Osteocyte (in vitro differentiated cells): ENCODE measurements at regions not wholly inside any gene's neighbourhood (a gene's known extent, or its start where the extent isn't known, plus 50 kb on each side); places are given as distances from the start of the nearest gene placed in this dataset.
"Not testable (repeated sequence)": the region's sequence is repeated elsewhere in the genome, so short reads cannot be mapped to it uniquely, and the experiment has no call there.

ENCODE experiments used
- DNase-seq: peaks from one replicate; pipeline ENCODE4 v3.0.0; 2021; ENCODE audit warnings: mixed read lengths; ENCODE audit not compliant: unreplicated experiment; ENCODE audit errors: extremely low spot score
- H3K27ac Mint-ChIP-seq: one replicate; pipeline ENCODE4 v1.8.0; 2021; ENCODE audit warnings: mild to moderate bottlenecking, mixed read lengths; ENCODE audit not compliant: unreplicated experiment
- H3K27me3 Mint-ChIP-seq: one replicate; pipeline ENCODE4 v1.8.0; 2021; ENCODE audit warnings: mixed read lengths; ENCODE audit not compliant: unreplicated experiment
- H3K36me3 Mint-ChIP-seq: one replicate; pipeline ENCODE4 v1.8.0; 2021; ENCODE audit warnings: mixed read lengths; ENCODE audit not compliant: unreplicated experiment
- H3K4me1 Mint-ChIP-seq: one replicate; pipeline ENCODE4 v1.8.0; 2021; ENCODE audit warnings: mixed read lengths; ENCODE audit not compliant: unreplicated experiment
- H3K4me3 Mint-ChIP-seq: one replicate; pipeline ENCODE4 v1.8.0; 2021; ENCODE audit warnings: mild to moderate bottlenecking, moderate library complexity, mixed read lengths; ENCODE audit not compliant: unreplicated experiment
- H3K9me3 Mint-ChIP-seq: one replicate; pipeline ENCODE4 v1.8.0; 2021; ENCODE audit warnings: mixed read lengths; ENCODE audit not compliant: unreplicated experiment
- TF ChIP-seq, protein P1 (sequence below): fragments of 200-600 bp; sonication (generic); IDR thresholded peaks from 2 replicates; pipeline ENCODE4 v1.5.0; 2021; ENCODE audit warnings: antibody characterized with exemption, mild to moderate bottlenecking, moderate library complexity

DNA sequence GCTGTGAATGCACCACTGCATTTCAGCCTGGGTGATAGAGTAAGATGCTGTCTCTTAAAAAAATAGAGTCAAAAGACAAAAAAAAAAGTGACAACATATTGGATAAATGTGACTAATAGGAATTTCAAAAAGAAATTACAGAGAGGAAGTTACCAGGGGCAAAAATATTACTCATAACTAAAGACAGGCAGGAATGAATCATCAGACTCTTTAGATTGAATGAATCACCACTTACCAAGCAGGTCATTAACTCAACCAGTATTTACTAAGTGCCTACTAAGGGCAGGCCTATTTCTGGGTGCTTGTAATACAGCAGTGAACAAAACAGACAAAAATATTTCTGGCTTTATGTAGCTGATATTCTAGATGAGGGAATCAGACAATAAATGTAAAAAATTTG lies 301.3 kb downstream of the UBE2NL start:
- H3K27me3 Mint-ChIP-seq, H3K36me3 Mint-ChIP-seq, H3K4me3 Mint-ChIP-seq, H3K4me1 Mint-ChIP-seq, DNase-seq, H3K27ac Mint-ChIP-seq, H3K9me3 Mint-ChIP-seq: not testable (repeated sequence)

- not testable (repeated sequence) for H3K9me3 Mint-ChIP-seq, DNase-seq, H3K4me1 Mint-ChIP-seq, H3K36me3 Mint-ChIP-seq, H3K4me3 Mint-ChIP-seq, H3K27ac Mint-ChIP-seq, H3K27me3 Mint-ChIP-seq
Measured at GRCh38 chrX:144188489-144188888, 304.6 kb downstream of the UBE2NL start.

GRCh38 chrX:144197057-144197456 lies 313.2 kb downstream of the UBE2NL start:
- H3K27me3 Mint-ChIP-seq, H3K4me3 Mint-ChIP-seq, H3K9me3 Mint-ChIP-seq, H3K36me3 Mint-ChIP-seq, H3K4me1 Mint-ChIP-seq, DNase-seq, H3K27ac Mint-ChIP-seq: not testable (repeated sequence)

DNA sequence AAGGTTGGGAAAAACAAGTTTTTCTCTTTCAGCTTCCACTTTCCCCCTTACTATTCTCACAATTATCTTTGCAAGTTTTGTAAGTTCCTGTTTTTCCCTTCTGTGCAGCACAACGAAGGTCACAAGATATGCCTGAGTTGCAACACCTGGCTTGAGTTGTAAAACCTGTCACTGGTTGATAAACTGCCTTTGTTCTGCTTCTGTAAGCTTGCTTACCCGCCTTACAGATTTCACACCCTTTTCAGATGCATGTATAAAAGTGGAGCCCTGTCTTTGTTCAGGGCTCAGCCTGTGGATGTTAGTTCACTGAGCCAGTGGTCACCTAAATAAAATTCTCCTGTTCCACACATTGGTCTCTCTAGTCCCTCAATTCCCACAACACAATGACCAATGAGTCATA lies 318.9 kb downstream of the UBE2NL start:
- H3K27me3 Mint-ChIP-seq, H3K4me3 Mint-ChIP-seq, H3K36me3 Mint-ChIP-seq, H3K27ac Mint-ChIP-seq, DNase-seq, H3K4me1 Mint-ChIP-seq, H3K9me3 Mint-ChIP-seq: not testable (repeated sequence)

DNA sequence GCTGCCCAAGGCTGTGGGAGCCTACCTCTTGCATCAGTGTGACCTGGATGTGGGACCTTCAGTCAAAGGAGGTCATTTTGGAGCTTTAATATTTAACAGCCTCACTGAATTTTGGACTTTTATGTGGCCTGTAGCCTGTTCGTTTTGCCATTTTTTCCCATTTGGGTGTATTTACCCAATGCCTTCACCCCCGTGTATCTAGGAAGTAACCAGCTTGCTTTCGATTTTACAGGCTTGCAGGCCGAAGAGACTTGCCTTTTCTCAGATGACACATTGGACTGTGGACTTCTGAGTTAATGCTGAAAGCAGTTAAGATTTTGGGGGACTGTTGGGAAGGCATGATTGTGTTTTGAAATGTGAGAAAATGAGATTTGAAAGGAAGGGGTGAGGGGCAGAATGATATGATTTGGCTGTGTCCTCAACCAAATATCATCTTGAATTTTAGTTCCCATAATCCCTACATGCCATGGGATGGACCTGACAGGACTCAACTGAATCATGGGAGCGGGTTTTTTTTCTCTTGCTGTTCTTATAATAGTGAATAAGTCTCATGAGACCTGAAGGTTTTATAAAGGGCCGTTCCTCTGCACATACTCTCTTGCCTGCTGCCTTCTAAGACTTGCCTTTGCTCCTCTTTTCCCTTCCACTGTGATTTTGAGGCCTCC lies 324.6 kb downstream of the UBE2NL start:
- H3K27me3 Mint-ChIP-seq = not testable (repeated sequence)

DNA sequence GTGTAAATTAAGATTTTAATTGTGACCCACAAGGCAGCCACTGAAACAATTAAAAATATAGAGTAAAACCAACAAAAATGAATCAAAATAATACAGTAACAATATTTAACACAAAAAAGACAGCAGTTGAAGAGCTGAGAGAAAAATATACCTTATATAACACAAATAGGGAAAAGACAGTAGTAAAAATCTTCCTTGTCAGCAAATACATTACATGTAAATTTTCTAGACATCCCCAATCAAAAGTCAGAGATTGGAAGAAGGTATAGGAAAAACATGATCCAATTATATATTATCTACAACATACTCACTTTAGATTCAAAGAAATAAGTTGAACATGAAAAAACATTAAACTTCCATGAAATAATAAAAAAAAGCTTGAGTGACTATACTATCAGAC lies 330.8 kb downstream of the UBE2NL start:
- Mint-ChIP-seq H3K4me1 (no peaks in the 10 kb centered on the region), H3K27me3 (no peaks in the 10 kb centered on the region), H3K36me3 (no peaks in the 10 kb centered on the region), H3K4me3 (no peak overlapping the region), H3K27ac (no peak overlapping the region), H3K9me3 (peaks cover 28% of the 10 kb centered on the region)
- no peak for DNase-seq
- TF ChIP-seq, protein P1, sequence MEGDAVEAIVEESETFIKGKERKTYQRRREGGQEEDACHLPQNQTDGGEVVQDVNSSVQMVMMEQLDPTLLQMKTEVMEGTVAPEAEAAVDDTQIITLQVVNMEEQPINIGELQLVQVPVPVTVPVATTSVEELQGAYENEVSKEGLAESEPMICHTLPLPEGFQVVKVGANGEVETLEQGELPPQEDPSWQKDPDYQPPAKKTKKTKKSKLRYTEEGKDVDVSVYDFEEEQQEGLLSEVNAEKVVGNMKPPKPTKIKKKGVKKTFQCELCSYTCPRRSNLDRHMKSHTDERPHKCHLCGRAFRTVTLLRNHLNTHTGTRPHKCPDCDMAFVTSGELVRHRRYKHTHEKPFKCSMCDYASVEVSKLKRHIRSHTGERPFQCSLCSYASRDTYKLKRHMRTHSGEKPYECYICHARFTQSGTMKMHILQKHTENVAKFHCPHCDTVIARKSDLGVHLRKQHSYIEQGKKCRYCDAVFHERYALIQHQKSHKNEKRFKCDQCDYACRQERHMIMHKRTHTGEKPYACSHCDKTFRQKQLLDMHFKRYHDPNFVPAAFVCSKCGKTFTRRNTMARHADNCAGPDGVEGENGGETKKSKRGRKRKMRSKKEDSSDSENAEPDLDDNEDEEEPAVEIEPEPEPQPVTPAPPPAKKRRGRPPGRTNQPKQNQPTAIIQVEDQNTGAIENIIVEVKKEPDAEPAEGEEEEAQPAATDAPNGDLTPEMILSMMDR = no peak

More for the DNA sequence above, 324.6 kb downstream of the UBE2NL start:
- not testable (repeated sequence) for H3K36me3 Mint-ChIP-seq, H3K9me3 Mint-ChIP-seq, H3K4me3 Mint-ChIP-seq, H3K27ac Mint-ChIP-seq, DNase-seq, H3K4me1 Mint-ChIP-seq

DNA sequence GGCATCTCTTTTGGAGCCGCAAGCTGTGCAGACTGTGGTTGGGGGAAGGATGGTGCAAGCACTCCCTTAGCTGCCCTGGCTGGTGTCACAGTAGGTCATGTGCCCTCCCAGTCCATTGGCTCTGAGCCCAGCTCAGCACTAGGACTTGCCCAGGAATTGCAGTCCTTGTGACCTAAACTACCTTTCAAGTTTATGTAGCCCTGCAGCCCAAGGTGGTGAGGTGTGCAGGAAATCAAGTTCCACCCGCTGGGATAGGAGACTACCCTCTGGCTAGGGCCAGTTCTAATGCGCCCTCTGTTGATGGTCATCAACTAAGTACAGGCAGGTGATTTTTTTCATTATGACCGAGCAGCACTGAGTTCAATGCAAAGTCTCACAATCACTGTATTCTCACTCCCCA lies 335.2 kb downstream of the UBE2NL start:
- Mint-ChIP-seq H3K27me3 (no peaks in the 10 kb centered on the region), H3K27ac (no peak overlapping the region), H3K4me1 (no peaks in the 10 kb centered on the region), H3K36me3 (no peaks in the 10 kb centered on the region), H3K4me3 (no peak overlapping the region), H3K9me3 (peaks cover 32% of the 10 kb centered on the region)
- TF ChIP-seq, protein P1 = no peak
- DNase-seq = no peak

- not testable (repeated sequence) for H3K36me3 Mint-ChIP-seq, H3K27ac Mint-ChIP-seq, H3K27me3 Mint-ChIP-seq, H3K4me1 Mint-ChIP-seq, H3K4me3 Mint-ChIP-seq, DNase-seq
- H3K9me3 Mint-ChIP-seq = peaks cover 34% of the 10 kb centered on the region
Measured at GRCh38 chrX:144231116-144231785, 347.4 kb downstream of the UBE2NL start.
